ENCODE measurements at regions not wholly inside any gene's neighbourhood (a gene's known extent, or its start where the extent isn't known, plus 50 kb on each side); places are given as distances from the start of the nearest gene placed in this dataset.
"Not testable (repeated sequence)": the region's sequence is repeated elsewhere in the genome, so short reads cannot be mapped to it uniquely, and the experiment has no call there.

GRCh38 chr9:135273008-135273407, 185.5 kb downstream of the OLFM1 start:
- no peak for DNase-seq (ENCODE audit: low read depth in 2 of 2)

- no peak for DNase-seq (ENCODE audit: low read depth in 2 of 2)
Measured at GRCh38 chr9:135275163-135275562, 187.7 kb downstream of the OLFM1 start.

DNA sequence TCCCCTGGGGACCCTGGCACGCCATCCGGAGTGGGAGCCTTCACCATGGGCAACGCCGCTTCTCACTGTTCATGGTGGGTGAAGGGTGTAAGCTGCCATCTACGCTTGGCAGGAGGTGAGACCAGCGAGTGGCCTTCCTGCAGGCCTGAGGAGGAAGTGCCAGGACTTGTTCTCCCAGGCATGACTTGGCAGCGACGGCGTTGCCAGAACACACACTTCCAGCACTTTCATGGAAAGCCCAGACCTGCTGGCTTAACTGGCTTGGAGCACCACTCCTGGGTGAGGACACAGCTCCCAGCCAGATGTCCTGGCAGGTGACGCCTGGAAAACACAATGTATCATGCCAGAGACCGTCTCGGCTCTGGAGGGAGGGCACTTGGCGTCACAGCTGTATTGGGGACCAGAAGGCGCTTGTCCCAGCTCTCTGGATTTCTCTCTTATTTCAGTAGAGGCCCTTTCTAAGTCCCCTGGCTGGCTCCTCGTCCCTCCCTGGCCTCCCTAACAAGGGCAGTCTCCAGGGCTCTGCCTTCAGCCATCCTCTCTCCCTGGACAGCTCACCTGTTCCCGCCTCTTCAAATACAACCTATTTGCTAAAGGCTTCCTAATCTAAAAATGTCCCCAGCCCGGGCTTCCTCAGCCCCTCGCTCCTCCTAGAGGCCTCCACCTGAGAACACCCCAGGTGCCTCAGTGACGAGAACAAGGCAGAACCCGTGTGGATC, 188.3 kb downstream of the OLFM1 start:
- no peak for DNase-seq (ENCODE audit: low read depth in 2 of 2)

DNA sequence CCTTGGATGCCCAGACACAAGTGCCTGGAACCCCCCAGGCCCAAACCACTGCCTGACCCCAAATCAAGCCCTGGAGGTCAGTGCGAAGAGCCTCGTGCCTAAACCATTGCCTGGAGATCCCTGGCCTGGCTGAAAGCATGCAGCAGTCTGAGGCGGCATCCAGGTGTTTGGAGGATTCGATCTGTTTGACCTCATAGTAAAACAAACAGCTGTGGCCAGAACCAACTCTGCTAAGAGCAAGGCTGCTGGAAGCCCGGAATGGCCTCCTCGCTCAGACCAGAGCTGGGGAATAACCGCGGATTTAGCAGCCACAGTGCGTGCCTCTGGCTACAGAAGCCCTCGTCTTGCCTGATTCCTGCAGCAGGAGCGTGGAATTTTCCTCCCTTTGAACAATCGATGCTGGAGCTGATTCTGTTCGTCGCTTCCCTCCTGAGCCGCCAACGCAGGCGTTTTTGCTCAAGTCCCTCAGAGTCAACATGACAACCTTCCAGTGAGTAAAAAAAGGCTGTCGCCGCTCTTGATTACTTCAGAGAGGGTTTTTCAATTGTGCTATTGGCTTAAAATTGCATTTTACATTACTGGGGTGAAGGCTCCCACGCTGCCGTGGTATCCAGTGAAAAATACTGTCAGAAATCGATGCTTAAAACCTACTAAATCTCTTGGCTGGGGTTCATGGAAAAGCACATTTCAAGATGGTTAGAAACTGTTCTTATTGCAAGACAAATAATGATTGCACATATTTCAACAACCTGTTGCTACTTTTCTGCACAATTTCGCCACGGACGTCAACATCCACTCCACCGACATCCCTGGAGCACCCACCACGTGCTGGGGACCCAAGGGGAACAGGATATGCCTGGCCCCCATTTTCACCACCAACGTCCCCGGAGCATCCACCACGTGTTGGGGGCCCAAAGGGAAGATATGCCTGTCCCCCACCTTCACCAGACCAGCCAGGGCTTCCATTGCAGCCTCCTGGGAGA, 190.0 kb downstream of the OLFM1 start:
- DNase-seq (ENCODE audit: low read depth in 2 of 2) = no peak

- no peak for DNase-seq (ENCODE audit: low read depth in 2 of 2)
Measured at GRCh38 chr9:135278586-135278985, 191.1 kb downstream of the OLFM1 start.

- no peak for DNase-seq (ENCODE audit: low read depth in 2 of 2)
Measured at GRCh38 chr9:135279385-135279784, 191.9 kb downstream of the OLFM1 start.

- no peak for DNase-seq (ENCODE audit: low read depth in 2 of 2)
Measured at GRCh38 chr9:135279834-135280393, 192.4 kb downstream of the OLFM1 start.

DNA sequence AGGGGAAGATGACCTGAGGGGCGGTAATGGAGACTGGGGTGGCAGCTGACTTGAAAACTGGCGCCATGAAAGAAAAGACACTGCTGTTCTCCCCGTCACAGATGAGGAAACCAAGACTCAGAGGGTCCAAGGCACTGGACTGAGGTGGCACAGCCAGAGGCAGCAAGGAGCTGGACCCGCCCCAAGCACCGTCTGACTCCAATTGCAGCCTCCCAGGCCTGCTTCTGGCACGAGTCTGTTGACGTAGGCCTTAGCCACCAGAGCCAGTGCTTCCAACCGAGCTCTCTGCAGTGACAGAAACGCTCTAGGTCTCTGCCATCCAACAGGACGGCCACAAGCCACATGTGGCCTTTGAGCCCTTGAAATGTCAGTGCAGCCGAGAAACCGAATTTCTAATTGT, 193.2 kb downstream of the OLFM1 start:
- DNase-seq (ENCODE audit: low read depth in 2 of 2) = no peak

DNA sequence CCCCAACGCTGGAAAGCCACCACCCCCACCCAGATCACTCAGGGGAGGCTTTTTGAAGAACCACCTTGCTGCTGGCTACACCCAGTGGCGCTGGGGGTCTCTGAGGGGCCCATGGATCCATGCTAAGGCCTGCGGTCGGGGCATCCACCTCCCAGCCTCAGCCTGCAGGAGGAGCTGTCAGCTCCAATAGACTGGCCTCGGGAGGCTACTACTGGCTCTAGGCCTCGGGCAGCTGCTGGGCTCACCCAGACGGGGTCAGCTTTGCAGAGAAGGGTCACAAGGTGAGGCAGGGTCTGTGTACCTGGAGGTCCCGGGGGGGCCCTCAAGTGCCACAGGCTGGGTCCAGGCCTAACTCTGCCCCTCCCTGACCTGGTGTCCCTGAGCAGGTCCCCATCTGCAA, 193.7 kb downstream of the OLFM1 start:
- no peak for DNase-seq (ENCODE audit: low read depth in 2 of 2)

DNA sequence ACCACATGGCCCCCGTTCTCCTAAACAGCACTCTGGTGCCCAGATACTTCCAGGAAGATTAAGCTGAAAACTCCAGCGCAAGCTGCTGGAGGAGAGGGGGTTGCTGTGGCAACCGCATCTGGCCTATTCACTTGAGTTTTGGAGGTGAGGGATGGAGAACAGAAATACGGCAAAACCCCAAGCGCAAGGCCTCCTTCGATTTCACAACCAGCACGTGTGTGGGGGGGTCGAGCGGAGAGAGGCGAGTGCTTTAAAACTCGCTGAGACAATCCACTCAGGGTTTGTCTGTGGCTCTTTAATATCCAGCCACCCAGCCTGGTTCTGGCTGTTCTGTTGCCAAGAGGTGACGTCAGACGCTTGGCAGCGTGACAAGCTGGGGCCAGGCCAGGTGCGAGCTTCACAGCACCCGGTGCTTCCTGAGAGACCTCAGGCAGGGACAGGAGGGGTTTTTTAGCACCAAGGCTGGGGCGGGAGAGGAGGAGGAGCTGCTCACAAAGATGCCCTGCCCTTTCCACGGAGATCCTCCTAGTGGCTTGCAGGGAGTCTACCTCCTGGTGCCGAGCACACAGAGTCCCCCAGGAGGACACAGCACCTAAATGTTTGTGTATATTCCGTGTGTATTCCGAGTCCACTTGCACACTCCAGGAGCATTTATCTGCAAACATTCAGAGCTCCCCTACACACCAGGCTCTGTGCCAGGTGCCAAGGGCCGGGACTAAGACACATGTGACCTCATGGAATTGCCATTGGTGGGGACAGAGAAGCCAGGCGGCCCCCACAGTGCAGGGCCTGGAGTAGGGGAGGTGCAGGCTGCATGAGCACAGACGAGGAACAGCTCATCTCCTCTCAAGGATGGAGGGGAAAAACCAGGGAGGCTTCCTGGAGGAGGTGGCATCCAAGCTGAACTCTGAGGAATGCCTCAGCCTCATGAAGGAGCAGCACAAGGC, 194.6 kb downstream of the OLFM1 start:
- peak; percentile 36 to 71 for DNase-seq (ENCODE audit: low read depth in 2 of 2)

DNA sequence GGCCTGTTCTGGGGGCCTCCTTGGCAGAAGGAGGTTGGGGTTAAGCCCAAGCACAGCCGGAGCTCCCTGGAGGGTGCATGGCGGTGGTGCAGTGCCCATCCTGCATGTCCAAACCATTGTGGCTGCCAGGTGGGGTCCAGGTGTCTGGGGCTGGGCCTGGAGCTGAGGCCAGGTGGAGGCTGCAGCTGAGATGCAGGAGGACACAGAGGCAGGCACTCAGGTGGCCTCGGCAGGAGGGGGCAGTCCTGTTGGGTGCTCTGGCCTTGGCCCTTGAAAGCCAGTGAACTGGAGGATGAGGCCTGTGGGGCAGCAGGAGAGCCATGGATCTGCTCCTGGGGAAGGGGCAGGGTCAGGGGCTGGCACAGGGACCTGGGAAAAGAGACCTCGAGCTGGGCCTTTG, 195.3 kb downstream of the OLFM1 start:
- DNase-seq (ENCODE audit: low read depth in 2 of 2) = no peak

- no peak for DNase-seq (ENCODE audit: low read depth in 2 of 2)
Measured at GRCh38 chr9:135283671-135284070, 195.9 kb upstream of the PPP1R26 start.

DNA sequence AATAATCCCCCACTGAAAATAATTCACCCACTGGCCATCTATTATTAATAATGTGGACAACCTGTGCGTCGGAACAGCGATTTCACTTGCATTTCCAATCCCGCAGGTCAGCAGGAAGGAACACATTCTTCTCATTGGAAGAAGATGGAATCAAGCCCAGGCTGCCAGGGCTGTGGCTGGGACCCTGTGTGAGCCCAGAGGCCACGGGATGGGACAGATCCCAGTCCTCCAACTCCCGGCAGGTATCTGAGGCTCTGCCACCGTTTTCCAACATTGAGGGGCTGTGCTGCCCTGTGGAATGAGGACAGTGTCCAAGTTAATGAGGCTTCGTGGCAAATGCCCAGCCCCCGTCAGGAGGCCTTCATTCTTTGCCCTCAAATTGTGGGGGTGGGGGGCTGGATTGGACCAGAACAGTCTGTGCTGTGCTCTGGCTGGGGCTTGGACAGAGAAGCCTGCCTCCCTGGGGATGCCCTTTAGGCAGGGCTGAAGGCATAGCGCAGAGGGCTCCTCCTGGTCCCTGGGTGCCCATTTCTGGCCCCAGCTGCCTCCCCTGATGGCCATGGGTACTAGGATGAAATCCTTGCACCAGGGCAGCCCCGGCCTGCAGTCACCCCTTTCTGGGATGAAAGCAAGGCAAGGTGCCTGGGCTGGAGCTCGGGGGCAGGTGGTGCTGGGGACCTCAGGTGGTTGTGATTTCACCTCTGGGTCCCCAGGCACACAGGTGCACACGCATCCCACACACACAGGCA, 195.0 kb upstream of the PPP1R26 start:
- no peak for DNase-seq (ENCODE audit: low read depth in 2 of 2)

GRCh38 chr9:135286187-135286925, 193.2 kb upstream of the PPP1R26 start:
- DNase-seq (ENCODE audit: low read depth in 2 of 2) = not testable (repeated sequence)

GRCh38 chr9:135286961-135287360, 192.6 kb upstream of the PPP1R26 start:
- DNase-seq (ENCODE audit: low read depth in 2 of 2) = no peak

DNA sequence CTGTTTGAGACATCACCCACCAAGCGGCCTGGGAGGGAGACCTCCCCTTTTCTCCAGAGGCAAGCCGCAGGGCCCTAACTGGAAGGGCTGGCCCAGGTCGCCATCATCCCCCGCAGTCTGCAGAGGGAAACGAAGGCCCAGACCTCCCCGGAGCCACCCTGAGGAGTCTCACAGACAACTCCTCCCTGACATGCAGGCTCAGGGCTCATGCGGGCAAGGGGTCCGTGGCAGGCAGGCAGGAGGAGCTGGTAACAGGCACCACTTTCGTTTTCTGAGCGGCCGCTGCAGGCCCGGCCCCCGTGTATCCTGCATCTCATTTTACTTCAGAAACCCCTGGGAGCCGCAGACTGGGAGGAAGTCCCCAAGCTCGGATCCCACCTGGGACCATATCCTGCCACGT, 192.0 kb upstream of the PPP1R26 start:
- no peak for DNase-seq (ENCODE audit: low read depth in 2 of 2)

DNA sequence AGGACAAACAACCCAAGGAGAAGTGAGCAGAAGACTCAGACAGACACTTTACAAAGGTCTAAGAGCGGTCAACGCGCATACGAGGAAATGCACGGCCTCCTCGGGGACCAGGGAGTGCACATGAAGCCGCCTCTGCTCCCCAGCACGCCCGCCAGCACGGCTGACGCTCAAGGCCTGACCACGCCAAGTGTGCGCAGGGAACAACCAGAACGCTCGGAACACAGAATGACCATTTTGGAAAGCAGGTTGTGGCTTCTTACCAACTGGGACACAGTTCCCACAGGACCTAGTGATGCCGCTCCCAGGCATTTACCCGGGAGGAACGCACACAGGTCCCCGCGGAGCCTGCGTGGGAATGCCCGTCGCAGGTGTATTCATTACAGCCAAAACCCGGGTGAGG, 191.5 kb upstream of the PPP1R26 start:
- DNase-seq (ENCODE audit: low read depth in 2 of 2) = no peak

- peak in 1 of 2 donors; percentile 33 for DNase-seq (ENCODE audit: low read depth in 2 of 2)
Measured at GRCh38 chr9:135289081-135289491, 190.5 kb upstream of the PPP1R26 start.

DNA sequence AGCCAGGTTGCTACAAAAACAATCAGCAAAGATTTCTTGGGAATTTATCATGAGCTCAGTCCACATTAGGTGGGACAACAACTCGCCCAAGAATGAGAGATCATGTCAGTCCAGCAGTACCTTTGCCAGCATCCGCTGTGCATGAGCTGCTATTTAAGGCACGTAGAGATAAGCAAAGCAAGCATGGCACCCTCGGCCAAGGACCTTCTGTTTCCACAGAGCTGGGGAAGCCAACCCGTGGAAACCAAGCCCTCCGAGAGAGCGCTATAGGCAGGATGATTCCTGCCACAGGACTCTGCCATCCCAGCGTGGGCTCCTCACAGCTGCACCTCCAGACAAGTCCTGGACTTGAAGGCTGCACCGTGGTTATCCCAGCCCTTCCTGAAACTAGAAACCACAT, 189.5 kb upstream of the PPP1R26 start:
- DNase-seq (ENCODE audit: low read depth in 2 of 2) = no peak

DNA sequence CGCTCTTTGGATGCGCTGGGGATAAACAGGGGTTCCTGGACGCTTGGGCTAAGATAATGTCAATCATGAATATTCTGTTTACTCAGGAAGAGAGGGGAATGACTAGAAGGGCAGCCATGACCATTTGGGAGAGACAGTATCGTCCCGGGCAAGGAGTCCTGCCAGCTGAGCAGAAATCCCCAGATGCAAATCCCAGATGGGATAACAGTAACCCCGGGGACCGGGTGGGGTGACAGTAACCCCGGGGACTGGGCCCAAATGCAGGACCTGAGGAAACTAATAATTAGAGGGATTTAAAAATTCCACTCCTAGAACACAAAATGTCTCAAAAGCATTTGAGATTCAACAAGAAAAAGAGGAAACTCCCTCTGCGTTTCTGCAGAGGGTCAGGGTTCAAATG, 189.0 kb upstream of the PPP1R26 start:
- no peak for DNase-seq (ENCODE audit: low read depth in 2 of 2)

Measured in lung microvascular endothelial cell (primary cell).